Astrocyte (in vitro differentiated cells and primary cell): ENCODE measurements at regions not wholly inside any gene's neighbourhood (a gene's known extent, or its start where the extent isn't known, plus 50 kb on each side); places are given as distances from the start of the nearest gene placed in this dataset.

Experiments used
- DNase-seq: peaks from one replicate; pipeline ENCODE4 v3.0.0-alpha.2; 2010; ENCODE audit warnings: low read depth
- FAIRE-seq: peaks from 2 replicates; lab custom pipeline; 2011; peaks lifted over from hg19 to GRCh38; lab: Jason Lieb, UNC
- H2AFZ ChIP-seq: 2 replicates; pipeline ENCODE4 v1.6.0; 2012; ENCODE audit warnings: low read depth, low read length, inconsistent platforms
- H3K27ac ChIP-seq: 2 replicates; pipeline ENCODE4 v1.5.1; 2011; ENCODE audit warnings: low read depth, low read length, inconsistent platforms
- H3K27me3 ChIP-seq: 2 replicates; pipeline ENCODE4 v1.6.0; 2011; ENCODE audit warnings: low read length, inconsistent platforms; ENCODE audit not compliant: insufficient read depth
- H3K36me3 ChIP-seq: 2 replicates; pipeline ENCODE4 v1.5.1; 2011; ENCODE audit warnings: low read length, inconsistent platforms; ENCODE audit not compliant: insufficient read depth
- H3K4me1 ChIP-seq: 2 replicates; pipeline ENCODE4 v1.5.1; 2011; ENCODE audit warnings: low read length, inconsistent platforms; ENCODE audit not compliant: insufficient read depth
- H3K4me2 ChIP-seq: 2 replicates; pipeline ENCODE4 v1.6.0; 2012; ENCODE audit warnings: low read length, inconsistent platforms
- H3K4me3 ChIP-seq: 2 replicates; pipeline ENCODE4 v1.5.1; 2011; ENCODE audit warnings: low read depth, mild to moderate bottlenecking, low read length, inconsistent platforms; ENCODE audit not compliant: insufficient read depth
- H3K79me2 ChIP-seq: 2 replicates; pipeline ENCODE4 v1.6.0; 2012; ENCODE audit warnings: mild to moderate bottlenecking, low read length, inconsistent platforms; ENCODE audit not compliant: insufficient read depth
- H3K9ac ChIP-seq: 2 replicates; pipeline ENCODE4 v1.6.0; 2012; ENCODE audit warnings: mild to moderate bottlenecking, low read length, inconsistent platforms
- H3K9me3 ChIP-seq: 2 replicates; pipeline ENCODE4 v1.5.1; 2012; ENCODE audit warnings: low read depth, mild to moderate bottlenecking, low read length, inconsistent platforms; ENCODE audit not compliant: insufficient read depth
- H4K20me1 ChIP-seq: 2 replicates; pipeline ENCODE4 v1.6.0; 2012; ENCODE audit warnings: low read length, inconsistent platforms; ENCODE audit not compliant: insufficient read depth
- H3K27ac Mint-ChIP-seq: one replicate; pipeline ENCODE4 v1.8.0; 2021; ENCODE audit warnings: mild to moderate bottlenecking, mixed read lengths; ENCODE audit not compliant: unreplicated experiment
- H3K27me3 Mint-ChIP-seq: one replicate; pipeline ENCODE4 v1.8.0; 2021; ENCODE audit warnings: low read depth, mixed read lengths; ENCODE audit not compliant: unreplicated experiment
- H3K36me3 Mint-ChIP-seq: one replicate; pipeline ENCODE4 v1.8.0; 2021; ENCODE audit warnings: low read depth, mixed read lengths; ENCODE audit not compliant: unreplicated experiment
- H3K4me1 Mint-ChIP-seq: one replicate; pipeline ENCODE4 v1.8.0; 2021; ENCODE audit warnings: low read depth, mixed read lengths; ENCODE audit not compliant: unreplicated experiment
- H3K4me3 Mint-ChIP-seq: one replicate; pipeline ENCODE4 v1.8.0; 2021; ENCODE audit warnings: mild to moderate bottlenecking, moderate library complexity, mixed read lengths; ENCODE audit not compliant: unreplicated experiment
- H3K9me3 Mint-ChIP-seq: one replicate; pipeline ENCODE4 v1.8.0; 2021; ENCODE audit warnings: mild to moderate bottlenecking, mixed read lengths; ENCODE audit not compliant: unreplicated experiment
- EZH2 ChIP-seq: IDR thresholded peaks from 2 replicates; pipeline ENCODE4 v1.6.1; 2012; ENCODE audit warnings: mild to moderate bottlenecking, low read length, inconsistent platforms; ENCODE audit not compliant: insufficient read depth
- TF ChIP-seq, protein P1 (sequence below): IDR thresholded peaks from 2 replicates; pipeline ENCODE4 v1.5.1; 2011; ENCODE audit warnings: low read depth, mild to moderate bottlenecking, inconsistent platforms, low read length, moderate library complexity; ENCODE audit not compliant: insufficient read depth

DNA sequence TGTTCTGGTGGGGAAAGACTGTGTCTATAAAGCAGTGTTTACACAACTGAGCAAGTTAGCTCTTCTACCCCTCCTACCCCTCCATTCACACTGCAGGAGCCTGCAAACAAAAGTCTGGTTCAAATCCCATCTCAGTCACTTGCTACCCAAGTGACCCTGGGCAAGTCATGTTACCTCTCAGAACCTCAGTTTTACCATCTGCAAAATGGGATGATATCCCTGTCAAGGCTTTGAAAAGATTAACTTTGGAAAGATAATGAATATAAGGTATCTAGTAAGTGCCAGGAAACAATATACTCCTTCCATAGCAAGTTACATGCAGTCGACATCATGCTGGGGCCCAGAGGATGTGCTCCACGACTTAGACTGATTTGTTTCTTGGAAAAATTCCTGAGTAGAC lies 161.5 kb downstream of the SEC61B start:
- DNase-seq (no peak), FAIRE-seq (no peak)
- Histone ChIP-seq H3K9ac (no peak overlapping the region), H3K4me1 (peaks cover 7% of the 10 kb centered on the region), H3K36me3 (no peaks in the 10 kb centered on the region), H3K4me2 (no peak overlapping the region), H3K9me3 (no peaks in the 10 kb centered on the region), H3K79me2 (no peaks in the 10 kb centered on the region), H3K27me3 (peaks cover 2% of the 10 kb centered on the region), H3K27ac (no peak overlapping the region), H3K4me3 (no peak overlapping the region), H4K20me1 (no peaks in the 10 kb centered on the region), H2AFZ (no peak overlapping the region)
- peaks cover 5% of the 10 kb centered on the region for H3K9me3 Mint-ChIP-seq
- no peak overlapping the region for H3K4me3 Mint-ChIP-seq
- H3K27ac Mint-ChIP-seq: no peak overlapping the region
- peaks cover 11% of the 10 kb centered on the region for H3K4me1 Mint-ChIP-seq
- H3K27me3 Mint-ChIP-seq: peaks cover 18% of the 10 kb centered on the region
- TF ChIP-seq, protein P1, sequence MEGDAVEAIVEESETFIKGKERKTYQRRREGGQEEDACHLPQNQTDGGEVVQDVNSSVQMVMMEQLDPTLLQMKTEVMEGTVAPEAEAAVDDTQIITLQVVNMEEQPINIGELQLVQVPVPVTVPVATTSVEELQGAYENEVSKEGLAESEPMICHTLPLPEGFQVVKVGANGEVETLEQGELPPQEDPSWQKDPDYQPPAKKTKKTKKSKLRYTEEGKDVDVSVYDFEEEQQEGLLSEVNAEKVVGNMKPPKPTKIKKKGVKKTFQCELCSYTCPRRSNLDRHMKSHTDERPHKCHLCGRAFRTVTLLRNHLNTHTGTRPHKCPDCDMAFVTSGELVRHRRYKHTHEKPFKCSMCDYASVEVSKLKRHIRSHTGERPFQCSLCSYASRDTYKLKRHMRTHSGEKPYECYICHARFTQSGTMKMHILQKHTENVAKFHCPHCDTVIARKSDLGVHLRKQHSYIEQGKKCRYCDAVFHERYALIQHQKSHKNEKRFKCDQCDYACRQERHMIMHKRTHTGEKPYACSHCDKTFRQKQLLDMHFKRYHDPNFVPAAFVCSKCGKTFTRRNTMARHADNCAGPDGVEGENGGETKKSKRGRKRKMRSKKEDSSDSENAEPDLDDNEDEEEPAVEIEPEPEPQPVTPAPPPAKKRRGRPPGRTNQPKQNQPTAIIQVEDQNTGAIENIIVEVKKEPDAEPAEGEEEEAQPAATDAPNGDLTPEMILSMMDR: no peak
- TF ChIP-seq EZH2: no peak
- no peaks in the 10 kb centered on the region for H3K36me3 Mint-ChIP-seq

GRCh38 chr9:99385215-99385614 lies 163.1 kb downstream of the SEC61B start:
- no peak overlapping the region for H3K4me3 ChIP-seq
- H3K4me2 ChIP-seq: no peak overlapping the region
- Mint-ChIP-seq H3K9me3 (peaks cover 5% of the 10 kb centered on the region), H3K27me3 (peaks cover 18% of the 10 kb centered on the region), H3K36me3 (no peaks in the 10 kb centered on the region), H3K4me3 (no peak overlapping the region), H3K27ac (no peak overlapping the region), H3K4me1 (peaks cover 10% of the 10 kb centered on the region)
- H3K36me3 ChIP-seq: no peaks in the 10 kb centered on the region
- FAIRE-seq (no peak), DNase-seq (no peak)
- no peak overlapping the region for H3K9ac ChIP-seq
- H3K27me3 ChIP-seq: no peaks in the 10 kb centered on the region
- peaks cover 6% of the 10 kb centered on the region for H3K4me1 ChIP-seq
- H3K27ac ChIP-seq: no peak overlapping the region
- H2AFZ ChIP-seq: no peak overlapping the region
- TF ChIP-seq, protein P1: no peak
- TF ChIP-seq EZH2: no peak
- H4K20me1 ChIP-seq: no peaks in the 10 kb centered on the region
- no peaks in the 10 kb centered on the region for H3K9me3 ChIP-seq
- no peaks in the 10 kb centered on the region for H3K79me2 ChIP-seq

DNA sequence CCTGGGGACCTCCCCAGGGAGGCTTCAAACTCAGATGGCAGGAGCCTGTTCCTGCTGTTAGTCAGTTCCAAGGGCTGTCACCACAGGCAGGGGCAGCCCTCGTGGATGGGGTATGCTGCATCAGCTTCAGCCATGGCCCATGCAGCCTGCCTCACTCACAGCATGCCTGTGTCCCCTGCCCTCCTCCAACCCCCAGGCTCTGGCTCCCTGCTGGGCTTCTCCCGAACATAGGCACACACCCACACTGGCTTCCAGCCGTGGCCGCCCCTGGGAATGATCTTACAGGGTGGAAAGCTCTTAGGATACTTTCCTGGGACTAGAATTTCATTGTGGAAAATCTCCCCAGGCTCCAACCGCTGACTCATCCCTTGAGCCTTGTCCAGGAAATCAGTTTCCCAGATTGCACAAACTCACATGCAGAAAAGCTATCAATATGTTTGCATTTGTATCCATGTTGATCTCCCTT lies 163.8 kb downstream of the SEC61B start:
- no peaks in the 10 kb centered on the region for H3K27me3 ChIP-seq
- H2AFZ ChIP-seq: no peak overlapping the region
- DNase-seq (peak; percentile 34), FAIRE-seq (no peak)
- no peaks in the 10 kb centered on the region for H3K79me2 ChIP-seq
- no peak overlapping the region for H3K4me3 ChIP-seq
- H3K27me3 Mint-ChIP-seq: peaks cover 18% of the 10 kb centered on the region
- H3K36me3 Mint-ChIP-seq: no peaks in the 10 kb centered on the region
- H3K9ac ChIP-seq: no peak overlapping the region
- H3K4me2 ChIP-seq: peak overlapping the region; percentile 2
- H3K27ac ChIP-seq: no peak overlapping the region
- peaks cover 6% of the 10 kb centered on the region for H3K4me1 ChIP-seq
- no peaks in the 10 kb centered on the region for H3K9me3 ChIP-seq
- H3K4me1 Mint-ChIP-seq: peaks cover 10% of the 10 kb centered on the region
- H3K27ac Mint-ChIP-seq: no peak overlapping the region
- TF ChIP-seq EZH2: no peak
- H3K36me3 ChIP-seq: no peaks in the 10 kb centered on the region
- peaks cover 5% of the 10 kb centered on the region for H3K9me3 Mint-ChIP-seq
- no peak overlapping the region for H3K4me3 Mint-ChIP-seq
- H4K20me1 ChIP-seq: no peaks in the 10 kb centered on the region
